Heart right ventricle (tissue), 16 donors: ENCODE measurements at regions not wholly inside any gene's neighbourhood (a gene's known extent, or its start where the extent isn't known, plus 50 kb on each side); places are given as distances from the start of the nearest gene placed in this dataset.
A peak's percentile ranks its signal among the peaks of the same experiment; 100 is the strongest.
"Not testable (repeated sequence)": the region's sequence is repeated elsewhere in the genome, so short reads cannot be mapped to it uniquely, and the experiment has no call there.

Experiments
- ATAC-seq, 8 donors: fragments of 200-7000 bp; cut with Tn5 transposase; one replicate each; pipeline ENCODE4 v1.9.1; 2020; ENCODE audit warnings: mild to moderate bottlenecking in 8 of 8, moderate library complexity in 8 of 8, moderate number of reproducible peaks in 1 of 8
- DNase-seq, 2 donors: peaks; one replicate each; pipeline ENCODE4 v3.0.0-alpha.2; 2020
- H3K27ac ChIP-seq, 10 donors: fragments of 200-600 bp; sonication (generic) in 2 of 10; one replicate each; pipeline versions ENCODE4 v1.5.0 to v1.8.0; 2020 to 2022; ENCODE audit warnings: mild to moderate bottlenecking in 3 of 10
- H3K27me3 ChIP-seq, 7 donors: fragments of 200-600 bp; one replicate each; pipeline ENCODE4 v1.8.0; 2021 to 2022; ENCODE audit warnings: mild to moderate bottlenecking in 2 of 7
- H3K36me3 ChIP-seq, 9 donors: fragments of 200-600 bp; sonication (generic) in 1 of 9; one replicate each; pipeline versions ENCODE4 v1.5.0 to v1.8.0; 2020 to 2022; ENCODE audit warnings: mild to moderate bottlenecking in 2 of 9
- H3K4me1 ChIP-seq, 9 donors: fragments of 200-600 bp; sonication (generic) in 1 of 9; one replicate each; pipeline versions ENCODE4 v1.5.0 to v1.8.0; 2020 to 2022; ENCODE audit warnings: mild to moderate bottlenecking in 4 of 9
- H3K4me3 ChIP-seq, 10 donors: fragments of 200-600 bp; sonication (generic) in 2 of 10; one replicate each; pipeline versions ENCODE4 v1.5.0 to v1.8.0; 2020 to 2022; ENCODE audit warnings: mild to moderate bottlenecking in 7 of 10, moderate library complexity in 2 of 10
- H3K9me3 ChIP-seq, 11 donors: fragments of 200-600 bp in 10 of 11; sonication (generic) in 2 of 11; one replicate each; pipeline versions ENCODE4 v1.5.0 to v1.8.0; 2013 to 2022; ENCODE audit warnings: mild to moderate bottlenecking in 2 of 11, control low read depth in 1 of 11, moderate library complexity in 1 of 11
- WGBS, 2 donors: extraction: QIAGEN DNeasy Blood & Tissue Kit; methylation state at CpG; one replicate each; pipeline ENCODE4 v1.1.7; 2013; ENCODE audit warnings: inconsistent platforms in 1 of 2; 5-methylcytosine and 5-hydroxymethylcytosine counted together
- intact Hi-C, 10 donors: fragments of 100-400 bp; cut with DNase I; formaldehyde crosslinking; loops; one replicate each; pipeline versions ENCODE4 v1.11.1 to v1.14.2; 2022
- TF ChIP-seq, protein P1 (sequence below), 9 donors: fragments of 200-600 bp; sonication (generic) in 2 of 9; IDR thresholded peaks; one replicate each; pipeline versions ENCODE4 v1.5.0 to v1.8.0; 2021 to 2022; ENCODE audit warnings: antibody characterized with exemption in 9 of 9, mild to moderate bottlenecking in 5 of 9, moderate library complexity in 1 of 9
- donor health status: Arrhythmogenic right ventricular cardiomyopathy.
- donor health status: ischemic (EF 13 %, LVEDD 7.1; RV severe dilation, severe dysfunction).
- donor health status: healthy with polysubstance abuse.
- donor health status: DM: no; HTN: yes; CAD: no.
- donor health status: DM: no; HTN: no; CAD: no.
- donor health status: ischemic (EF 25% LVEDD 6.9; RV normal size, moderate dysfunction).
- donor health status: ischemic (EF 25% LVEDD 5.7; RV mildly dilated, moderate dysfunction).
- donor health status: healthy.
- donor health status: DM: yes; HTN: yes; CAD: no.
- donor health status: Ischemic cardiomyopathy.
- donor health status: ischemic (EF 35%, LVEDD 5.7; RV mildly dilated, moderate dysfunction).
- donor health status: nonischemic (EF 11% LVEDD 7.7; RV severe dilation, severe dysfunction).
- donor health status: DM: yes; HTN: yes; CAD: no.
- donor health status: PGD.
- donor health status: ischemic (EF 29% LVEDD 5.4; RV normal size, mild dysfunction).
- donor health status: nonischemic (EF 23%, LVEDD 6.1; RV moderate dilation, normal function).

DNA sequence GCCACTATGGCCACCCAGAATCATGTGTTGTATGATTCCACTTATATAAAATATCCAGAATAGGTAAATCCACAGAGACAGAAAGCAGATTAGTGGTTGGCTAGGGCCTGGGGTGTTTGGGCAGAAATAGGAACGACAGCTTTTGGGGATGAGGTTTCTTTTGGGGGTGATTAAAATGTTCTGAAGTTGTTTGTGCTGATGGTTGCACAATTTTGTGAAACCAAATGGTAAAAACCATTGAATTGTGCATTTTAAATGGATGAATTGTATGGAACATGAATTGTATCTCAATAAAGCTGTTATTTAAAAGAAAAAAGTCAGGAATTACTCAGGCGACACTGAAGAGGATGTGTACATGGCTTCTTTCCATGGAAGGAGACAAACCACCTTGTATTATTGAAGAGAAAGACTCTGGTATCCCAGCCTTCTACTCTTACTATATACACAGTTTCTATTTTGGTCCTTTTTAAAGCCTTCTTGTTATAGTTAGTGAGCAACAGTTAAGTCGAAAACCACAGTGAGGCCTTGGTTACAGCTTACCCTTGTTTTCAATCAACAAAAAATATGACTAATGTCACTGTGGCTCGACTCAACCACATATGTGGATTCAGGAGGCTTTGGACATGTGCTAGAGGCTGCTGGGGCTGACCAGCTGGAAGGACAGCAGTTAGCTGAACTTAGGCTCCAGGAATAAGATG is 57.1 kb upstream of the KMT2E start:
- DNase-seq (no peak), ATAC-seq (peak in 4 of 8 donors; percentile 24 to 51 (median 31))
- intact Hi-C loops = no loop called here
- H3K27me3 ChIP-seq = no peaks in the 10 kb centered on the region
- H3K4me1 ChIP-seq = peaks cover 0 to 44% (median 13%) of the 10 kb centered on the region in 9 donors
- TF ChIP-seq, protein P1, sequence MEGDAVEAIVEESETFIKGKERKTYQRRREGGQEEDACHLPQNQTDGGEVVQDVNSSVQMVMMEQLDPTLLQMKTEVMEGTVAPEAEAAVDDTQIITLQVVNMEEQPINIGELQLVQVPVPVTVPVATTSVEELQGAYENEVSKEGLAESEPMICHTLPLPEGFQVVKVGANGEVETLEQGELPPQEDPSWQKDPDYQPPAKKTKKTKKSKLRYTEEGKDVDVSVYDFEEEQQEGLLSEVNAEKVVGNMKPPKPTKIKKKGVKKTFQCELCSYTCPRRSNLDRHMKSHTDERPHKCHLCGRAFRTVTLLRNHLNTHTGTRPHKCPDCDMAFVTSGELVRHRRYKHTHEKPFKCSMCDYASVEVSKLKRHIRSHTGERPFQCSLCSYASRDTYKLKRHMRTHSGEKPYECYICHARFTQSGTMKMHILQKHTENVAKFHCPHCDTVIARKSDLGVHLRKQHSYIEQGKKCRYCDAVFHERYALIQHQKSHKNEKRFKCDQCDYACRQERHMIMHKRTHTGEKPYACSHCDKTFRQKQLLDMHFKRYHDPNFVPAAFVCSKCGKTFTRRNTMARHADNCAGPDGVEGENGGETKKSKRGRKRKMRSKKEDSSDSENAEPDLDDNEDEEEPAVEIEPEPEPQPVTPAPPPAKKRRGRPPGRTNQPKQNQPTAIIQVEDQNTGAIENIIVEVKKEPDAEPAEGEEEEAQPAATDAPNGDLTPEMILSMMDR (IDR thresholded peaks at IDR 0.05) = no peak
- H3K36me3 ChIP-seq = no peaks in the 10 kb centered on the region
- no peak overlapping the region for H3K4me3 ChIP-seq
- H3K27ac ChIP-seq = peak overlapping the region in 5 of 10 donors; percentile 26 to 75 (median 38)
- no peaks in the 10 kb centered on the region for H3K9me3 ChIP-seq
- 77 to 80% methylated on average over 4 of the region's 4 CpGs for WGBS, 2 donors

DNA sequence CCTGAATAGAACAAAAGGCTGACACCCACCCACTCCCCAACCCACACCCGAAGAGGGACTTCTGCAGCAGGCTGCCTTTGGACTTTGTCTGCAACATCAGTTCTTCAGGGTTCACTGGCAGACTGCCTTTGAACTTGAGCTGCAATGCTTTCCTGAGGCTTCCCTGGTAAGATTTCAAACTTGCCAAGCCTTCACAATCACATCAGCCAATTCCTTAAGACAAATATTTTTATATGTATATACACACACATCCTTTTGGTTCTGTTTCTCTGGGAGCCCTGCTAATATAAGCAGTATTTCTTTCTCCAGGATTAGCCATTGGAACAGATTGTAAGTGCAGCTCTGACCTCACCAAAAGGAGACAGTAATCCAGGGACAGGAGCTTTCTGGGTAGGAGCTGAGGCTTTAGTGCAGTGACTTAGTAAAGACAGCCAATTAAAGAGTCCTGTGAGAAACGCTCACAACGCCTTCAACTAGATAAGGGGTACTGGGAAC is 55.6 kb upstream of the KMT2E start:
- no peaks in the 10 kb centered on the region for H3K9me3 ChIP-seq
- intact Hi-C loops = loop anchor here in 1 of 10 donors (2.0 kb wide), 1 partner anchor 16 kb away; no protein-coding TSS in a partner anchor
- peak overlapping the region in 5 of 10 donors; percentile 4 to 26 (median 9) for H3K27ac ChIP-seq
- peak in 2 of 8 donors; percentile 18 to 20 for ATAC-seq
- TF ChIP-seq, protein P1 (IDR thresholded peaks at IDR 0.05) = no peak
- no peak for DNase-seq
- H3K4me1 ChIP-seq = peaks cover 0 to 57% (median 22%) of the 10 kb centered on the region in 9 donors
- no peak overlapping the region for H3K4me3 ChIP-seq
- WGBS, 2 donors = 61 to 70% methylated on average over 3 of the region's 3 CpGs
- H3K36me3 ChIP-seq = no peaks in the 10 kb centered on the region
- H3K27me3 ChIP-seq = no peaks in the 10 kb centered on the region

- H3K27me3 ChIP-seq, ATAC-seq, H3K36me3 ChIP-seq, H3K4me3 ChIP-seq, DNase-seq, H3K9me3 ChIP-seq: not testable (repeated sequence)
- WGBS, 2 donors = 92 to 99% methylated on average over 2 of the region's 2 CpGs
- H3K27ac ChIP-seq = peak overlapping the region in 1 of 10 donors; percentile 4
- H3K4me1 ChIP-seq = peaks cover 4 to 64% (median 31%) of the 10 kb centered on the region in 9 donors
- intact Hi-C loops = loop anchor here in 1 of 10 donors (2.0 kb wide), 1 partner anchor 15 kb away; no protein-coding TSS in a partner anchor
These were observed 54.5 kb upstream of the KMT2E start for GRCh38 chr7:104959483-104959882.

DNA sequence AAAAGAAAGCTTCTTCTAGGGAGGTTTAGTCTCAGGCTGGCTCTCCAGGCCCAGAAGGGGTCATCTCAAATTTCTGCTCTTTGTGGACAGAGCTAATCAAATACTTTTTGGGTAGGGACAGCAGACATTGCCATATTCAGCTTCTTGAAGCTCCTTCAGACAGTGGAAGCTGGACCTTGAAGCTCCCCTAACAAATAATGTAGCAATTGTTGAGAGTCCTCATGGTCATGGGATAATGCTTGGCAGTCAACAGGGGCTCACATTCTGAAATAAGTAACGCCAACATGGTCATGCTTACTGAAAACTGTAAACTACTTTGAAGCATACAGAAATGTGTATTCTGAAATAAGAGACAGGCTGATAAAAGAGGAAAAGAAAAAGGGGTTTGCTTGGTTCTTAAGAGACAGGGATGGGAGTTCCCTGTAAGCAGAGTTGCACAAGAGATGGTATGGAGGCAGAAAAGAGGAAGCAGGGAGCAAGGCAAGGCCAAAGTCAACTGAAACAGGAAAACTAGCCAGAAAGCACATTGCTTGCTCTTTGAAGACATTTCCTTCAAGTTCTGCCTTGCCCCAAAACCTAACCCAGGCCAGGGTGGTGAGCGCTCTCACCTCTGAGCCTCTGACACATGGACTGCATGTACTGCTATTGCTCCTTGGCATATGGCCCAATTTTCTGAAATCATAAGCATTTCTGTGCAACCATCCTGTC is 53.1 kb upstream of the KMT2E start:
- intact Hi-C loops = no loop called here
- DNase-seq (no peak), ATAC-seq (peak; percentile 59 to 80 (median 70))
- 81 to 83% methylated on average over 2 of the region's 2 CpGs for WGBS, 2 donors
- TF ChIP-seq, protein P1 (IDR thresholded peaks at IDR 0.05) = no peak
- Histone ChIP-seq H3K27me3 (no peaks in the 10 kb centered on the region), H3K4me1 (peaks cover 4 to 59% (median 31%) of the 10 kb centered on the region in 9 donors), H3K27ac (peak overlapping the region; percentile 13 to 86 (median 59)), H3K4me3 (no peak overlapping the region), H3K9me3 (no peaks in the 10 kb centered on the region), H3K36me3 (no peaks in the 10 kb centered on the region)
